ENCODE measurements at regions not wholly inside any gene's neighbourhood (a gene's known extent, or its start where the extent isn't known, plus 50 kb on each side); places are given as distances from the start of the nearest gene placed in this dataset.

DNA sequence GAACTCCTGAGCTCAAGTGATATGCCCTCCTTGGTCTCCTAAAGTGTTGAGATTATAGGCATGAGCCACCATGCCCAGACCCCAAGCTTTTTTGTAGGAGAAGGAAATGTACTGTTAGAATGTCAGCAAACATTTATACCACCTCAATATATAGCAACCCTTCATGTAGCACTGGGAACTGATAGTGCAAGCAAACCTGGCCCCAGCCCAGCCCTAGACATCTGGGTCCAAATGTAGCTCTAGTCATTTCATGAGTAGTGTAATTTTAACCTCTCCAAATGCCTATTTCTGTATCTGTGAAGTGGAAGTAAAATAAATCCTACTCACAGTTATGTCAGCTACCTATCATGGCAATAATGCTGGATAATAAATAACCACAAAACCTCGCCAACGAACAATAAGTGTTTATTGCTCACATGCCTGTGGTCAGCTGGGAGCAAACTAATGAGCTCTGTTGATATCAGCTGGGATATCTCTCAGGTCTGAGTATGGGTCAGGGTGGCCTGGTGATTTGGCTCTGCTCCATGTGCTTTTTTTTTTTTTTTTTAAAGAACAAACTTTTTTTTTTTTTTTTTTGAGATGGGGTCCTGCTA lies 180.4 kb downstream of the CD8B2 start:
- H3K27me3 ChIP-seq (ENCODE audit: low read depth, low read length): no peaks in the 10 kb centered on the region
- TF ChIP-seq EZH2phosphoT487 (IDR thresholded peaks at IDR 0.05; ENCODE audit: low read depth): no peak
- TF ChIP-seq, protein P1, sequence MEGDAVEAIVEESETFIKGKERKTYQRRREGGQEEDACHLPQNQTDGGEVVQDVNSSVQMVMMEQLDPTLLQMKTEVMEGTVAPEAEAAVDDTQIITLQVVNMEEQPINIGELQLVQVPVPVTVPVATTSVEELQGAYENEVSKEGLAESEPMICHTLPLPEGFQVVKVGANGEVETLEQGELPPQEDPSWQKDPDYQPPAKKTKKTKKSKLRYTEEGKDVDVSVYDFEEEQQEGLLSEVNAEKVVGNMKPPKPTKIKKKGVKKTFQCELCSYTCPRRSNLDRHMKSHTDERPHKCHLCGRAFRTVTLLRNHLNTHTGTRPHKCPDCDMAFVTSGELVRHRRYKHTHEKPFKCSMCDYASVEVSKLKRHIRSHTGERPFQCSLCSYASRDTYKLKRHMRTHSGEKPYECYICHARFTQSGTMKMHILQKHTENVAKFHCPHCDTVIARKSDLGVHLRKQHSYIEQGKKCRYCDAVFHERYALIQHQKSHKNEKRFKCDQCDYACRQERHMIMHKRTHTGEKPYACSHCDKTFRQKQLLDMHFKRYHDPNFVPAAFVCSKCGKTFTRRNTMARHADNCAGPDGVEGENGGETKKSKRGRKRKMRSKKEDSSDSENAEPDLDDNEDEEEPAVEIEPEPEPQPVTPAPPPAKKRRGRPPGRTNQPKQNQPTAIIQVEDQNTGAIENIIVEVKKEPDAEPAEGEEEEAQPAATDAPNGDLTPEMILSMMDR (IDR thresholded peaks at IDR 0.05; ENCODE audit: low read depth, low read length): no peak

DNA sequence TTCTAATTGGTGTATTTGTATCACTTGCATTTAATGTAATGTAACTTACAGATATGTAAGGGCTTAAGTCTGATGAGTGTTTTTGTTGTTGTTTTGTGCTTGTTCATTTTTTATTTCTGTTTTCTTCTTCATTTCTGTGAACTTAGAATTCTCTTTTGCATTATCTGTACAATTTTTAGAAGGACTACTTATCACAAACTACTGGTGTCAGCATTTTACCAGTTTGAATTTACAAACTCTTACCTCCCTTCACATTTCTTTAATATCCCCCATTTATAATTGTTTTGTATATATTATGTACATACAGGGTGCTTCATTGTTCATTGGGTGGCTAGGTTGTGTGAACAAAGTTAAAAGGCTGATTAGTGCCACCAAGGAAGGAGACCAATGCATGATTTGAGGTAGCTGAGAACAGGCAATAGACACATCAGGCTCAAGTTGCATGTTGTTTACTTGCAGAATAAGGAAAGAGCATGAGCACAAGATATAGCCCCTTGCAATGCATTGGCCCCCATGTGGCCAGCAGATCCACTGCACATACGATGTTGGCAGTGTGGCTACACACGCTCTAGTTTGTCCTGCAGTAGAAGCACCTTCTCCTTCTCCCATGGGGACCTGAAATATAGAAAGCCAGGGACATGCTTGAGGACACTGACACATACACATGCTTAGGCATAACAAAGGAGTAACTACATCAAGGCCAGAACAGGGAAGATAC lies 198.2 kb downstream of the CD8B2 start:
- no peaks in the 10 kb centered on the region for H3K27me3 ChIP-seq (ENCODE audit: low read depth, low read length)
- no peaks in the 10 kb centered on the region for H3K79me2 ChIP-seq (ENCODE audit: low read length)
- H3K36me3 ChIP-seq (replicated peaks; ENCODE audit: low read depth, low read length): peaks cover 3% of the 10 kb centered on the region
- no peak overlapping the region for H3K9ac ChIP-seq (ENCODE audit: low read length)
- H3K4me2 ChIP-seq (ENCODE audit: low read length): no peak overlapping the region
- no peak overlapping the region for H2AFZ ChIP-seq (ENCODE audit: low read depth, low read length)
- no peaks in the 10 kb centered on the region for H3K9me3 ChIP-seq (ENCODE audit: insufficient read depth, low read length)
- H3K4me1 ChIP-seq (ENCODE audit: low read length): peaks cover 19% of the 10 kb centered on the region
- H4K20me1 ChIP-seq (ENCODE audit: insufficient read depth, low read length): no peaks in the 10 kb centered on the region
- no peak overlapping the region for H3K27ac ChIP-seq (ENCODE audit: low read length)
- no peak for TF ChIP-seq EZH2phosphoT487 (IDR thresholded peaks at IDR 0.05; ENCODE audit: low read depth)
- TF ChIP-seq, protein P1 (IDR thresholded peaks at IDR 0.05; ENCODE audit: low read depth, low read length): no peak
- H3K4me3 ChIP-seq (ENCODE audit: low read length): no peak overlapping the region

More for the DNA sequence above, 180.4 kb downstream of the CD8B2 start:
- no peak overlapping the region for H3K27ac ChIP-seq (ENCODE audit: low read length)
- peaks cover 26% of the 10 kb centered on the region for H3K4me1 ChIP-seq (ENCODE audit: low read length)
- H4K20me1 ChIP-seq (ENCODE audit: insufficient read depth, low read length): no peaks in the 10 kb centered on the region
- no peak overlapping the region for H3K9ac ChIP-seq (ENCODE audit: low read length)
- no peak overlapping the region for H3K4me3 ChIP-seq (ENCODE audit: low read length)
- peaks cover 9% of the 10 kb centered on the region for H3K36me3 ChIP-seq (replicated peaks; ENCODE audit: low read depth, low read length)
- H3K4me2 ChIP-seq (ENCODE audit: low read length): 0 out of 2 replicates have a peak overlapping the region, but pooled peaks have one; percentile 5
- H2AFZ ChIP-seq (ENCODE audit: low read depth, low read length): no peak overlapping the region
- H3K79me2 ChIP-seq (ENCODE audit: low read length): no peaks in the 10 kb centered on the region
- peaks cover 14% of the 10 kb centered on the region for H3K9me3 ChIP-seq (ENCODE audit: insufficient read depth, low read length)

DNA sequence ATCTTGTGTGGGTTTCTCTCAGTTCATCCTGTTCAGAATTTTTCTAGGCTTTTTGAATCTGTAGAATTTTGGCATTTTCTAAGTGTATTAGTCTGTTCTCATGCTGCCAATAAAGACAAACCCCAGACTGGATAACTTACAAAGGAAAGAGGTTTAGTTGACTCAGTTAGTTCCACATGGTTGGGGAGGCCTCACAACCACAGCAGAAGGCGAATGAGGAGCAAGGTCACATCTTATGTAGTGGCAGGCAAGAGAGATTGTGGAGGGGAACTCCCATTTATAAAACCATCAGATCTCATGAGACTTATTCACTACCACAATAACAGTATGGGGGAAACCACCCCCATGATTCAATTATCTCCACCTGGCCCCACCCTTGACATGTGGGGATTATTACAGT lies 199.2 kb downstream of the ST6GAL2 start:
- peak overlapping the region; percentile 30; the same call in 1 of the 2 replicates for H3K27ac ChIP-seq (ENCODE audit: low read length)
- H2AFZ ChIP-seq (ENCODE audit: low read depth, low read length): no peak overlapping the region
- H3K9me3 ChIP-seq (ENCODE audit: insufficient read depth, low read length): no peaks in the 10 kb centered on the region
- H3K4me1 ChIP-seq (ENCODE audit: low read length): peaks cover 19% of the 10 kb centered on the region
- no peaks in the 10 kb centered on the region for H3K27me3 ChIP-seq (ENCODE audit: low read depth, low read length)
- TF ChIP-seq EZH2phosphoT487 (IDR thresholded peaks at IDR 0.05; ENCODE audit: low read depth): no peak
- TF ChIP-seq, protein P1 (IDR thresholded peaks at IDR 0.05; ENCODE audit: low read depth, low read length): no peak
- H3K4me3 ChIP-seq (ENCODE audit: low read length): no peak overlapping the region
- peaks cover 3% of the 10 kb centered on the region for H3K36me3 ChIP-seq (replicated peaks; ENCODE audit: low read depth, low read length)
- H3K4me2 ChIP-seq (ENCODE audit: low read length): no peak overlapping the region
- no peaks in the 10 kb centered on the region for H3K79me2 ChIP-seq (ENCODE audit: low read length)
- no peaks in the 10 kb centered on the region for H4K20me1 ChIP-seq (ENCODE audit: insufficient read depth, low read length)
- no peak overlapping the region for H3K9ac ChIP-seq (ENCODE audit: low read length)

DNA sequence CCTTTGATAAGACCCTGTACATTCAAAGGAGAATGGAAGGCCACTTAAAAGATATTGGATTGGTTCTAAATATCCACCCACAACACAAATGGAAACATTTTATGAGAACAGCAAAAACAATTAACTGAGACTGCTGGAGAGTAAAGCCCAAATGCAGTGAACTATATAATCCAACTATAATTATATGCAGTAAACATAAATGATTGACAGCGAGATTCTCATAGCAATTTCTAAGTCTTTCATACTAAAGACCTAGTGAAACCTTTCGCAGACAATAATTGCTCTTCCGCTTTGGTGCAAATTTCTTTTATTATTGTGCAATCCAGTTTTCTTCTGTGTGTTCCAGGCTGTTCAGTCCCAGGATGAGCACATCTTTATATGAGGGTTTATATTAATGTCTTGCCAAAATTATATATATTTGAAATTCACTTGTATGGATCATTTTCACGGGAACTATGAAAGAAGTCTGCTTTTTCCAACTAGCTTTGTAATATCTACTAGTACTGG lies 190.9 kb downstream of the ST6GAL2 start:
- TF ChIP-seq, protein P1 (IDR thresholded peaks at IDR 0.05; ENCODE audit: low read depth, low read length): no peak
- no peak for TF ChIP-seq EZH2phosphoT487 (IDR thresholded peaks at IDR 0.05; ENCODE audit: low read depth)
- H3K79me2 ChIP-seq (ENCODE audit: low read length): no peaks in the 10 kb centered on the region
- H3K9me3 ChIP-seq (ENCODE audit: insufficient read depth, low read length): no peaks in the 10 kb centered on the region
- no peaks in the 10 kb centered on the region for H4K20me1 ChIP-seq (ENCODE audit: insufficient read depth, low read length)
- H2AFZ ChIP-seq (ENCODE audit: low read depth, low read length): no peak overlapping the region
- no peak overlapping the region for H3K4me3 ChIP-seq (ENCODE audit: low read length)
- H3K4me2 ChIP-seq (ENCODE audit: low read length): no peak overlapping the region
- no peaks in the 10 kb centered on the region for H3K4me1 ChIP-seq (ENCODE audit: low read length)
- H3K27ac ChIP-seq (ENCODE audit: low read length): no peak overlapping the region
- H3K9ac ChIP-seq (ENCODE audit: low read length): no peak overlapping the region
- no peaks in the 10 kb centered on the region for H3K27me3 ChIP-seq (ENCODE audit: low read depth, low read length)
- no peaks in the 10 kb centered on the region for H3K36me3 ChIP-seq (replicated peaks; ENCODE audit: low read depth, low read length)

Data from OCI-LY3 (cell line).